ENCODE measurements at regions not wholly inside any gene's neighbourhood (a gene's known extent, or its start where the extent isn't known, plus 50 kb on each side); places are given as distances from the start of the nearest gene placed in this dataset.

- no peak for TF ChIP-seq CTCF (IDR thresholded peaks at IDR 0.05)
- peak; percentile 5 for TF ChIP-seq POLR2AphosphoS5 (IDR thresholded peaks at IDR 0.05)
- no peak for TF ChIP-seq POLR2A (IDR thresholded peaks at IDR 0.05)
Measured at GRCh38 chr5:104793755-104794080, 1231.1 kb upstream of the NUDT12 start.
